Testis (tissue), 2 donors: ENCODE measurements at regions not wholly inside any gene's neighbourhood (a gene's known extent, or its start where the extent isn't known, plus 50 kb on each side); places are given as distances from the start of the nearest gene placed in this dataset.

Experiments used
- POLR2A ChIP-seq: fragments of 450-650 bp; IDR thresholded peaks from one replicate; pipeline ENCODE4 v1.6.1; 2017; ENCODE audit warnings: antibody characterized with exemption, mild to moderate bottlenecking, moderate library complexity
- TF ChIP-seq, protein P1 (sequence below), 3 experiments: fragments of 450-650 bp in 2 of 3; fragments of 200-600 bp in 1 of 3; sonication (generic) in 1 of 3; IDR thresholded peaks; one replicate each; pipeline ENCODE4 v1.5.1; 2016 to 2019; ENCODE audit warnings: antibody characterized with exemption in 3 of 3, mild to moderate bottlenecking in 2 of 3, moderate library complexity in 1 of 3

DNA sequence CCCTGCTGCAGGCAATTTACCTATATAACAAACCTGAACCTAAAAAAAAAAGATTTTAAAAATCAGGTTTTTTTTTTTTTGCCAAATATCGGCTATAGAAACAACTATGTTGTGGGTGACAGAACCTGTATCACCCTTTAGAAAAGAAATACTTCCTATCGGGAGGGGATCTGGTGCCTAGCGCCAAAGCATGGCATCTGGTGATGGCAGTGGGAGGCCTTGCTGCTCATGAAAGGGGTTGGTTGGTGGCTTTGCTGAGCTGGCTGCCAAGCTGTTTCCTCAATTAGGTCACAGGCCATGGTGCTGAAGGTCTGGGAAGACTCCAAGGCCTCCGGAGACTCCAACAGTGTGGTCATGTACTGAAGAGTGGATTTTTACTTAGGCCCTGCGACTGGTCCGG is 328.5 kb downstream of the KLF5 start:
- TF ChIP-seq POLR2A: no peak
- TF ChIP-seq, protein P1, sequence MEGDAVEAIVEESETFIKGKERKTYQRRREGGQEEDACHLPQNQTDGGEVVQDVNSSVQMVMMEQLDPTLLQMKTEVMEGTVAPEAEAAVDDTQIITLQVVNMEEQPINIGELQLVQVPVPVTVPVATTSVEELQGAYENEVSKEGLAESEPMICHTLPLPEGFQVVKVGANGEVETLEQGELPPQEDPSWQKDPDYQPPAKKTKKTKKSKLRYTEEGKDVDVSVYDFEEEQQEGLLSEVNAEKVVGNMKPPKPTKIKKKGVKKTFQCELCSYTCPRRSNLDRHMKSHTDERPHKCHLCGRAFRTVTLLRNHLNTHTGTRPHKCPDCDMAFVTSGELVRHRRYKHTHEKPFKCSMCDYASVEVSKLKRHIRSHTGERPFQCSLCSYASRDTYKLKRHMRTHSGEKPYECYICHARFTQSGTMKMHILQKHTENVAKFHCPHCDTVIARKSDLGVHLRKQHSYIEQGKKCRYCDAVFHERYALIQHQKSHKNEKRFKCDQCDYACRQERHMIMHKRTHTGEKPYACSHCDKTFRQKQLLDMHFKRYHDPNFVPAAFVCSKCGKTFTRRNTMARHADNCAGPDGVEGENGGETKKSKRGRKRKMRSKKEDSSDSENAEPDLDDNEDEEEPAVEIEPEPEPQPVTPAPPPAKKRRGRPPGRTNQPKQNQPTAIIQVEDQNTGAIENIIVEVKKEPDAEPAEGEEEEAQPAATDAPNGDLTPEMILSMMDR (IDR thresholded peaks at IDR 0.05): no peak
